ENCODE measurements at regions not wholly inside any gene's neighbourhood (a gene's known extent, or its start where the extent isn't known, plus 50 kb on each side); places are given as distances from the start of the nearest gene placed in this dataset.

GRCh38 chr17:36761203-36761950 lies 160.0 kb downstream of the MRM1 start:
- Histone ChIP-seq H3K36me3 (ENCODE audit: control insufficient read depth in 2 of 2, insufficient read depth in 1 of 2, low read length in 2 of 2) (no peaks in the 10 kb centered on the region), H3K4me1 (ENCODE audit: control insufficient read depth, insufficient read depth, low read length) (no peaks in the 10 kb centered on the region), H3K4me3 (ENCODE audit: low read depth, low read length) (no peak overlapping the region), H3K27ac (ENCODE audit: extremely low read depth, low read depth, low read length) (no peak overlapping the region), H3K9me3 (ENCODE audit: control insufficient read depth, insufficient read depth, low read depth, low read length) (no peaks in the 10 kb centered on the region)
- TF ChIP-seq ZNF660 (tag by site-specific recombination; IDR thresholded peaks at IDR 0.05), result no peak
- TF ChIP-seq, protein P1, sequence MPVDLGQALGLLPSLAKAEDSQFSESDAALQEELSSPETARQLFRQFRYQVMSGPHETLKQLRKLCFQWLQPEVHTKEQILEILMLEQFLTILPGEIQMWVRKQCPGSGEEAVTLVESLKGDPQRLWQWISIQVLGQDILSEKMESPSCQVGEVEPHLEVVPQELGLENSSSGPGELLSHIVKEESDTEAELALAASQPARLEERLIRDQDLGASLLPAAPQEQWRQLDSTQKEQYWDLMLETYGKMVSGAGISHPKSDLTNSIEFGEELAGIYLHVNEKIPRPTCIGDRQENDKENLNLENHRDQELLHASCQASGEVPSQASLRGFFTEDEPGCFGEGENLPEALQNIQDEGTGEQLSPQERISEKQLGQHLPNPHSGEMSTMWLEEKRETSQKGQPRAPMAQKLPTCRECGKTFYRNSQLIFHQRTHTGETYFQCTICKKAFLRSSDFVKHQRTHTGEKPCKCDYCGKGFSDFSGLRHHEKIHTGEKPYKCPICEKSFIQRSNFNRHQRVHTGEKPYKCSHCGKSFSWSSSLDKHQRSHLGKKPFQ (tag by site-specific recombination; IDR thresholded peaks at IDR 0.05), result peak; percentile 95
- ChIA-PET POLR2A (no interaction called here), CTCF (interaction anchor here (0.7 kb wide), 1 partner anchor 255 kb away, joined by 4 read pairs; no protein-coding TSS in a partner anchor)

DNA sequence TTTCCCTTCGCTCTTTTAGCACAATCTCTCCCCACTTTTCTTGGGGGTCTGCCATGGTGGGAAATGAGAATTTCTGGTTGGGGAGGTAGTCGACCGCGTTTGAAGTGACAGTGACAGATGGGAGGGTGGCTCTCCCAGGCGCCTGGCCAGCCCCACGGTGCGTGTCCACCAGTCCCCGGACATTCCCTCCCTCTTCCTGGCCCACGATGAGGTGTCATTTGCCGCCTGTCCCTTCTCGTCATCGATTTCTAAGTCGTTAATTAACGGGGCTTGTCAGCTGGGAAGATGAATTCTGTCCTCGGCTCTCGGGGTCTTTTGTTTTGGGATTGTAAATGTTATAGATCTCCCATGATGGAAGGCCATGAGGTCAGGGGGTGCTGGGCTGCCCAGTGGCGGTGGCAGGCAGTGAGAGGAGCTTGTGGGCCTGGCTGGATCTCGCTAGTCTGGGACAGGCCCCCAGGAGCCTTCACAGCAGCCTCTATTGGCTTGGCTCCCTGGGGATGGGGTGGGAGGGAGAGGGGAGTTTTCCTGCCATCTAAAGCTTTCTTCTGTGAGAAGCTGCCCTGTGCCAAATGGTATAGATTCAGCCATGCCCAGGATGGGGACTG lies 164.2 kb downstream of the MRM1 start:
- ChIA-PET POLR2A (interaction anchor here (0.6 kb wide), 1 partner anchor 234 kb away, joined by 4 read pairs; no protein-coding TSS in a partner anchor), CTCF (interaction anchor here (0.6 to 0.7 kb wide), 3 partner anchors 10 to 1329 kb away, joined by 3 read pairs; no protein-coding TSS in a partner anchor)

More for the DNA sequence above, 164.2 kb downstream of the MRM1 start:
- Histone ChIP-seq H3K36me3 (ENCODE audit: control insufficient read depth in 2 of 2, insufficient read depth in 1 of 2, low read length in 2 of 2) (no peaks in the 10 kb centered on the region), H3K27ac (ENCODE audit: extremely low read depth, low read depth, low read length) (no peak overlapping the region), H3K4me1 (ENCODE audit: control insufficient read depth, insufficient read depth, low read length) (no peaks in the 10 kb centered on the region), H3K4me3 (ENCODE audit: low read depth, low read length) (no peak overlapping the region), H3K9me3 (ENCODE audit: control insufficient read depth, insufficient read depth, low read depth, low read length) (no peaks in the 10 kb centered on the region)
- no peak for TF ChIP-seq ZNF518A (tag by site-specific recombination; conservative IDR thresholded peaks at IDR 0.05; ENCODE audit: low read depth)
- TF ChIP-seq SP2 (tag by site-specific recombination; IDR thresholded peaks at IDR 0.05), result no peak
- TF ChIP-seq ZNF785 (tag by site-specific recombination; IDR thresholded peaks at IDR 0.05), result no peak
- no peak for TF ChIP-seq MYNN (tag by site-specific recombination; IDR thresholded peaks at IDR 0.05; ENCODE audit: borderline replicate concordance)
- TF ChIP-seq OSR2 (tag by site-specific recombination; IDR thresholded peaks at IDR 0.05), result no peak
- no peak for TF ChIP-seq ZNF510 (tag by site-specific recombination; IDR thresholded peaks at IDR 0.05; ENCODE audit: insufficient replicate concordance)
- TF ChIP-seq ZNF19 (tag by site-specific recombination; IDR thresholded peaks at IDR 0.05; ENCODE audit: low read depth), result no peak
- TF ChIP-seq ZNF660 (tag by site-specific recombination; IDR thresholded peaks at IDR 0.05), result no peak
- no peak for TF ChIP-seq TRIM28 (IDR thresholded peaks at IDR 0.05; ENCODE audit: borderline replicate concordance, low read length)
- TF ChIP-seq ZNF560 (tag by site-specific recombination; IDR thresholded peaks at IDR 0.05; ENCODE audit: borderline replicate concordance), result no peak
- TF ChIP-seq CTCF (tag by site-specific recombination; IDR thresholded peaks at IDR 0.05), result no peak
- TF ChIP-seq ZNF558 (tag by site-specific recombination; IDR thresholded peaks at IDR 0.05), result no peak

All from HEK293 (cell line).